HepG2 (cell line): ENCODE measurements at regions not wholly inside any gene's neighbourhood (a gene's known extent, or its start where the extent isn't known, plus 50 kb on each side); places are given as distances from the start of the nearest gene placed in this dataset.

Source experiments
- ATAC-seq: fragments of 200-7000 bp; cut with Tn5 transposase; 3 replicates; pipeline ENCODE4 v1.9.1; 2020; ENCODE audit warnings: mild to moderate bottlenecking, moderate library complexity
- BruUV-seq: library from RNA; stranded (reverse); fragments of 400-500 nt; replicated peaks from 2 replicates; lab custom pipeline; 2021; lab: Mats Ljungman, UMichigan
- CTCF ChIA-PET: fragments of 300-600 bp; formaldehyde crosslinking; extraction: SDS; loops from one replicate; lab custom pipeline; 2021; ENCODE audit warnings: low total read pairs, inconsistent platforms, low intra/inter-chr PET ratio; lab: Yijun Ruan, JAX
- POLR2A ChIA-PET: fragments of 350-600 bp; sonication (Branson Sonifier 250); formaldehyde crosslinking; loops from one replicate; lab custom pipeline; 2020; ENCODE audit warnings: antibody characterized with exemption, inconsistent platforms; lab: Yijun Ruan, JAX
- DNase-seq: peaks from one replicate; pipeline ENCODE4 v3.0.0-alpha.2; 2015; ENCODE audit warnings: low spot score
- FAIRE-seq: peaks from 3 replicates; lab custom pipeline; 2011; peaks lifted over from hg19 to GRCh38; lab: Jason Lieb, UNC
- H2AFZ ChIP-seq: one replicate; pipeline ENCODE4 v1.6.1; 2011; ENCODE audit warnings: low read length, inconsistent platforms
- H3K27ac ChIP-seq: fragments of 300-600 bp; 3 replicates; pipeline ENCODE4 v1.8.0; 2011; ENCODE audit warnings: mixed run types, mild to moderate bottlenecking, mixed read lengths, low read length, inconsistent platforms; ENCODE audit not compliant: insufficient read depth; ENCODE audit errors: extremely low read length
- H3K27me3 ChIP-seq, 2 experiments: fragments of 200-600 bp in 1 of 2; 2 replicates in 1 of 2; 3 replicates in 1 of 2; pipeline versions ENCODE4 v1.6.0 to v1.8.0; 2011; ENCODE audit warnings: low read length in 2 of 2, mild to moderate bottlenecking in 2 of 2, moderate library complexity in 2 of 2, inconsistent platforms in 1 of 2; ENCODE audit not compliant: insufficient read depth in 2 of 2, control insufficient read depth in 1 of 2
- H3K36me3 ChIP-seq, 2 experiments: fragments of 200-600 bp in 1 of 2; replicated peaks in 1 of 2; 2 replicates in 1 of 2; 3 replicates in 1 of 2; pipeline versions ENCODE4 v1.5.1 to v1.8.0; 2011; ENCODE audit warnings: low read length in 2 of 2, inconsistent platforms in 1 of 2; ENCODE audit not compliant: insufficient read depth in 2 of 2, control insufficient read depth in 1 of 2
- H3K4me1 ChIP-seq: 2 replicates; pipeline ENCODE4 v1.5.1; 2012; ENCODE audit warnings: low read length, inconsistent platforms; ENCODE audit not compliant: insufficient read depth
- H3K4me2 ChIP-seq: 2 replicates; pipeline ENCODE4 v1.6.0; 2011; ENCODE audit warnings: low read depth, low read length, inconsistent platforms
- H3K4me3 ChIP-seq, 3 experiments: fragments of 200-600 bp in 1 of 3; sonication (generic), shearing (Covaris generic) in 1 of 3; replicated peaks in 1 of 3; 2 replicates each; pipeline ENCODE4 v1.5.1; 2011 to 2016; ENCODE audit warnings: low read length in 3 of 3, inconsistent platforms in 2 of 3, low read depth in 2 of 3, mild to moderate bottlenecking in 2 of 3, control low read depth in 1 of 3, mixed read lengths in 1 of 3; ENCODE audit not compliant: insufficient read depth in 1 of 3
- H3K79me2 ChIP-seq: one replicate; pipeline ENCODE4 v1.6.1; 2011; ENCODE audit warnings: low read length, inconsistent platforms; ENCODE audit not compliant: insufficient read depth
- H3K9ac ChIP-seq: 2 replicates; pipeline ENCODE4 v1.6.0; 2011; ENCODE audit warnings: mild to moderate bottlenecking, low read depth, low read length, inconsistent platforms; ENCODE audit not compliant: insufficient read depth
- H3K9me3 ChIP-seq: 2 replicates; pipeline ENCODE4 v1.5.1; 2012; ENCODE audit warnings: mild to moderate bottlenecking, low read length
- H4K20me1 ChIP-seq: 2 replicates; pipeline ENCODE4 v1.6.0; 2011; ENCODE audit warnings: inconsistent platforms, mild to moderate bottlenecking, low read length, moderate library complexity; ENCODE audit not compliant: insufficient read depth
- HNF4G ChIP-seq, 2 experiments: sonication (generic) in 1 of 2; formaldehyde crosslinking in 1 of 2; IDR thresholded peaks; 2 replicates each; pipeline versions ENCODE4 v1.4.0 to v1.6.1; 2011 to 2020; ENCODE audit warnings: borderline replicate concordance in 2 of 2, low read depth in 2 of 2, mild to moderate bottlenecking in 2 of 2, low read length in 1 of 2, missing genetic modification reagents in 1 of 2, moderate library complexity in 1 of 2
- PAF1 ChIP-seq: IDR thresholded peaks from 2 replicates; pipeline ENCODE4 v1.6.1; 2016; ENCODE audit warnings: missing genetic modification reagents, missing compliant biosample characterization
- PBX3 ChIP-seq: sonication (generic); formaldehyde crosslinking; IDR thresholded peaks from 2 replicates; pipeline ENCODE4 v1.8.1; 2023; ENCODE audit warnings: missing genetic modification reagents, inconsistent platforms, borderline replicate concordance
- SKI ChIP-seq: fragments of 450-650 bp; IDR thresholded peaks from one replicate; pipeline ENCODE4 v1.6.1; 2018; ENCODE audit warnings: mild to moderate bottlenecking; ENCODE audit not compliant: partially characterized antibody
- THAP7 ChIP-seq: sonication (generic); formaldehyde crosslinking; IDR thresholded peaks from 2 replicates; pipeline ENCODE4 v1.8.1; 2023; ENCODE audit warnings: mild to moderate bottlenecking, missing genetic modification reagents
- ZC3H13 ChIP-seq: sonication (generic); formaldehyde crosslinking; IDR thresholded peaks from 2 replicates; pipeline ENCODE4 v1.8.1; 2023; ENCODE audit warnings: mild to moderate bottlenecking, missing genetic modification reagents, moderate library complexity
- ZIK1 ChIP-seq: sonication (generic); formaldehyde crosslinking; IDR thresholded peaks from 2 replicates; pipeline ENCODE4 v1.5.0; 2020; ENCODE audit warnings: mild to moderate bottlenecking, low read depth, missing genetic modification reagents, borderline replicate concordance
- ZNF143 ChIP-seq: sonication (generic); formaldehyde crosslinking; IDR thresholded peaks from 2 replicates; pipeline ENCODE4 v1.4.0; 2020; ENCODE audit warnings: missing genetic modification reagents
- ZNF264 ChIP-seq: sonication (generic); formaldehyde crosslinking; IDR thresholded peaks from 2 replicates; pipeline ENCODE4 v1.4.0; 2020; ENCODE audit warnings: missing genetic modification reagents
- ZNF713 ChIP-seq: sonication (generic); formaldehyde crosslinking; IDR thresholded peaks from 2 replicates; pipeline ENCODE4 v1.4.0; 2020; ENCODE audit warnings: mild to moderate bottlenecking, missing genetic modification reagents
- ZNF768 ChIP-seq: sonication (generic); formaldehyde crosslinking; IDR thresholded peaks from 2 replicates; pipeline ENCODE4 v1.4.0; 2020; ENCODE audit warnings: missing genetic modification reagents
- ZNF777 ChIP-seq: sonication (generic); formaldehyde crosslinking; IDR thresholded peaks from 2 replicates; pipeline ENCODE4 v1.4.0; 2020; ENCODE audit warnings: missing genetic modification reagents
- WGBS: methylation state at CpG from one replicate; pipeline ENCODE4 v1.1.6; 2017; ENCODE audit warnings: low lambda C conversion rate; 5-methylcytosine and 5-hydroxymethylcytosine counted together
- in situ Hi-C: cut with HindIII; loops from 2 replicates; pipeline ENCODE4 v1.10.0; 2017; ENCODE audit warnings: low pct_unique_long_range_greater_than_20kb; ENCODE audit not compliant: extremely low pct_ligation_motif_present
- intact Hi-C: fragments of 100-400 bp; cut with micrococcal nuclease; formaldehyde crosslinking; loops from one replicate; pipeline ENCODE4 v1.10.0; 2022; ENCODE audit not compliant: unreplicated experiment
- TF ChIP-seq, protein P1 (sequence below): IDR thresholded peaks from 2 replicates; pipeline ENCODE4 v1.6.1; 2016
- TF ChIP-seq, protein P2 (sequence below): sonication (generic); formaldehyde crosslinking; IDR thresholded peaks from 2 replicates; pipeline ENCODE4 v1.5.0; 2020; ENCODE audit warnings: mild to moderate bottlenecking, missing genetic modification reagents

DNA sequence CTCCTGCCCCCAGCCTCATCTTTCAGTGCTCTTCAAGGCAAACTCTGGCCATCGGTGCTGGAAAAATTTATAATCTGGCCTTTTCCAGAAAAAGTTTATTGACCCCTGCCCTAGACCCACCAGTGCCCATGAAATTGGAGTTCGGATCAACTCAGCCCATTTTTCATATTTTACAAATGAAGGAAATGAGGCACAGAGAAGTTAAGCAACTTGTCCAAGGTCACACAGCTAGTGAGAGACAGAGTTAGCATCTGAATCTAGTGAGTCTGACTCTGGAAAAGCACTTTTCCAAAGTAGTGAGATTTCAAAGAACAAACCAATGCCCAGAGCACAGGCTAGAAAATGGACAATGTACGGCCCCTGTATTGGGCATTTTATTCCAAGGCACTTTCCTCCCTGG lies 69.4 kb upstream of the TLE3 start:
- Histone ChIP-seq H2AFZ (no peak overlapping the region), H3K4me3 (no peak overlapping the region), H3K9me3 (no peaks in the 10 kb centered on the region), H3K4me1 (peaks cover 34% of the 10 kb centered on the region), H3K4me2 (no peak overlapping the region), H3K27me3 (peaks cover 11 to 65% of the 10 kb centered on the region in 2 experiments; a peak in 4 of 5 replicates), H3K36me3 (no peaks in the 10 kb centered on the region), H3K9ac (no peak overlapping the region), H4K20me1 (no peaks in the 10 kb centered on the region), H3K27ac (no peak overlapping the region), H3K79me2 (no peaks in the 10 kb centered on the region)
- FAIRE-seq (no peak), DNase-seq (no peak), ATAC-seq (no peak)
- intact Hi-C loops: no loop called here
- POLR2A ChIA-PET: no interaction called here
- CTCF ChIA-PET: no interaction called here
- no TSS peak for BruUV-seq
- in situ Hi-C loops: no loop called here
- WGBS: 67% methylated on average over 3 of the region's 3 CpGs
- TF ChIP-seq ZNF768 (CRISPR knock-in tag) (peak; percentile 41; the same call in 1 of the 2 replicates), ZC3H13 (CRISPR knock-in tag) (no peak)

DNA sequence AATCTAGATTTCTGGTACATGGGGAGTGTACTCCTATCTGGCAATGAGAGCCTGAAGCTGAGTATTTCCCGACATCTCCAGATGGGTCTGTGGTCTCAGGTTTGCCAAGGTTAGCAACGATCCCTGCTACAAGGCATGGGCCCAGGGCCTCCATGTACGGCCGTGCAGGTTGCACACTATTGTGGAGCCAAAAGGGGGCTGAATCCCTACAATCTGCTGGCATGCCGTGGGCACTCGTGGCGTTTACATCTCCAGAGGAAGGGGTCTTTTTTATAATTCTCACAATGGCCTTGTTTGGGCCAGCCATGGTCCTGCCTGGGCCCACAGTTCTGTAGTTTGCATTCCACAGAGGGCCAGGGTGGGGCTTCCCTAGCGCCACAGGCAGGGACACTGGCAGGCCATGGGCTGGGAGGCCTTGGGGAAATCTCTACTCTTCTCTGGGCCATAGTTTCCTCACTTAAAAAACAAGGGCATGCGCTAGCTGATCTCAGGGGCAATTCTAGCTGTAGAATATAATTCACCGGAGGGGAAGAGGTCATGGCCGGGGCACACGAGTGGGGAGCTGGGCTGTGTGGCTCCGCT lies 68.9 kb upstream of the TLE3 start:
- no peaks in the 10 kb centered on the region for H3K79me2 ChIP-seq
- no peak for ATAC-seq
- CTCF ChIA-PET: no interaction called here
- H3K4me3 ChIP-seq: no peak overlapping the region
- H3K27me3 ChIP-seq: peaks cover 11 to 65% of the 10 kb centered on the region in 2 experiments; a peak in 4 of 5 replicates
- BruUV-seq: no TSS peak
- intact Hi-C loops (no loop called here), in situ Hi-C loops (no loop called here)
- no peak for DNase-seq
- no peak overlapping the region for H3K9ac ChIP-seq
- no peaks in the 10 kb centered on the region for H4K20me1 ChIP-seq
- no peak overlapping the region for H3K4me2 ChIP-seq
- H3K27ac ChIP-seq: no peak overlapping the region
- no peak for FAIRE-seq
- H3K4me1 ChIP-seq: peaks cover 30% of the 10 kb centered on the region
- WGBS: 67% methylated on average over 11 of the region's 13 CpGs
- H2AFZ ChIP-seq: no peak overlapping the region
- POLR2A ChIA-PET: no interaction called here
- H3K9me3 ChIP-seq: no peaks in the 10 kb centered on the region
- no peaks in the 10 kb centered on the region for H3K36me3 ChIP-seq
- no peak for TF ChIP-seq PBX3 (CRISPR knock-in tag)
- TF ChIP-seq SKI: no peak
- no peak for TF ChIP-seq ZNF264 (CRISPR knock-in tag)
- TF ChIP-seq THAP7 (CRISPR knock-in tag): no peak
- TF ChIP-seq ZNF143 (CRISPR knock-in tag): no peak
- no peak for TF ChIP-seq PAF1 (CRISPR knock-in tag)
- TF ChIP-seq, protein P1, sequence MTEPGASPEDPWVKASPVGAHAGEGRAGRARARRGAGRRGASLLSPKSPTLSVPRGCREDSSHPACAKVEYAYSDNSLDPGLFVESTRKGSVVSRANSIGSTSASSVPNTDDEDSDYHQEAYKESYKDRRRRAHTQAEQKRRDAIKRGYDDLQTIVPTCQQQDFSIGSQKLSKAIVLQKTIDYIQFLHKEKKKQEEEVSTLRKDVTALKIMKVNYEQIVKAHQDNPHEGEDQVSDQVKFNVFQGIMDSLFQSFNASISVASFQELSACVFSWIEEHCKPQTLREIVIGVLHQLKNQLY (CRISPR knock-in tag): no peak
- TF ChIP-seq, protein P2, sequence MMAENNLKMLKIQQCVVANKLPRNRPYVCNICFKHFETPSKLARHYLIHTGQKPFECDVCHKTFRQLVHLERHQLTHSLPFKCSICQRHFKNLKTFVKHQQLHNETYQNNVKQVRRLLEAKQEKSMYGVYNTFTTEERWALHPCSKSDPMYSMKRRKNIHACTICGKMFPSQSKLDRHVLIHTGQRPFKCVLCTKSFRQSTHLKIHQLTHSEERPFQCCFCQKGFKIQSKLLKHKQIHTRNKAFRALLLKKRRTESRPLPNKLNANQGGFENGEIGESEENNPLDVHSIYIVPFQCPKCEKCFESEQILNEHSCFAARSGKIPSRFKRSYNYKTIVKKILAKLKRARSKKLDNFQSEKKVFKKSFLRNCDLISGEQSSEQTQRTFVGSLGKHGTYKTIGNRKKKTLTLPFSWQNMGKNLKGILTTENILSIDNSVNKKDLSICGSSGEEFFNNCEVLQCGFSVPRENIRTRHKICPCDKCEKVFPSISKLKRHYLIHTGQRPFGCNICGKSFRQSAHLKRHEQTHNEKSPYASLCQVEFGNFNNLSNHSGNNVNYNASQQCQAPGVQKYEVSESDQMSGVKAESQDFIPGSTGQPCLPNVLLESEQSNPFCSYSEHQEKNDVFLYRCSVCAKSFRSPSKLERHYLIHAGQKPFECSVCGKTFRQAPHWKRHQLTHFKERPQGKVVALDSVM (CRISPR knock-in tag): no peak
- no peak for TF ChIP-seq ZNF777
- TF ChIP-seq ZNF713 (CRISPR knock-in tag): no peak
- TF ChIP-seq HNF4G (IDR thresholded peaks at IDR 0.05; ENCODE audit: borderline replicate concordance, low read depth, low read length): no peak
- no peak for TF ChIP-seq HNF4G (CRISPR knock-in tag; IDR thresholded peaks at IDR 0.05; ENCODE audit: borderline replicate concordance, low read depth)
- TF ChIP-seq ZIK1: no peak
